ENCODE measurements at regions not wholly inside any gene's neighbourhood (a gene's known extent, or its start where the extent isn't known, plus 50 kb on each side); places are given as distances from the start of the nearest gene placed in this dataset.

DNA sequence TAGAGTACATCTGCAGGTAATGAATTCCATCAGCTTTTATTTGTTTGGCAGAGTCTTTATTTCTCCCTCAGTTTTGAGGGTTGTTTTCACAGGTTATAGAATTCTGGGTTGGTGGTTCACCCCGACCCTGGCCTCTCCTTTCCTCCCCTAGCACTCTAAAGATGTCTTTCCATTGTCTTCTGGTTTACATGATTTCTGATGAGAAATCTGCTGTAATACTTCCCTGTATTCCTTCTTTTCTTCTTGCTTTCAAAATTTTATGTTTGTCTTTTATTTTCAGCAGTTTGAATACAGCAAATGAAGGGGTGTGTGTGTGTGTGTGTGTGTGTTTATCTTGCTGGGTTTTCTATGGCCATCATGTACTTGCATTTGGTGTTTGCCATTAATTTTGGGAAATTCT is 312.0 kb upstream of the RPS23 start:
- no peak for TF ChIP-seq EZH2phosphoT487 (IDR thresholded peaks at IDR 0.05)
- TF ChIP-seq, protein P1, sequence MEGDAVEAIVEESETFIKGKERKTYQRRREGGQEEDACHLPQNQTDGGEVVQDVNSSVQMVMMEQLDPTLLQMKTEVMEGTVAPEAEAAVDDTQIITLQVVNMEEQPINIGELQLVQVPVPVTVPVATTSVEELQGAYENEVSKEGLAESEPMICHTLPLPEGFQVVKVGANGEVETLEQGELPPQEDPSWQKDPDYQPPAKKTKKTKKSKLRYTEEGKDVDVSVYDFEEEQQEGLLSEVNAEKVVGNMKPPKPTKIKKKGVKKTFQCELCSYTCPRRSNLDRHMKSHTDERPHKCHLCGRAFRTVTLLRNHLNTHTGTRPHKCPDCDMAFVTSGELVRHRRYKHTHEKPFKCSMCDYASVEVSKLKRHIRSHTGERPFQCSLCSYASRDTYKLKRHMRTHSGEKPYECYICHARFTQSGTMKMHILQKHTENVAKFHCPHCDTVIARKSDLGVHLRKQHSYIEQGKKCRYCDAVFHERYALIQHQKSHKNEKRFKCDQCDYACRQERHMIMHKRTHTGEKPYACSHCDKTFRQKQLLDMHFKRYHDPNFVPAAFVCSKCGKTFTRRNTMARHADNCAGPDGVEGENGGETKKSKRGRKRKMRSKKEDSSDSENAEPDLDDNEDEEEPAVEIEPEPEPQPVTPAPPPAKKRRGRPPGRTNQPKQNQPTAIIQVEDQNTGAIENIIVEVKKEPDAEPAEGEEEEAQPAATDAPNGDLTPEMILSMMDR (IDR thresholded peaks at IDR 0.05): no peak
- TF ChIP-seq EZH2 (IDR thresholded peaks at IDR 0.05): no peak
- Histone ChIP-seq H3K27ac (no peak overlapping the region), H3K36me3 (no peaks in the 10 kb centered on the region), H2AFZ (replicated peaks) (no peak overlapping the region), H3K9me3 (ENCODE audit: low read depth) (peaks cover 4% of the 10 kb centered on the region), H3K4me2 (no peak overlapping the region), H3F3A (ENCODE audit: low read depth) (peaks cover 9% of the 10 kb centered on the region), H3K79me2 (ENCODE audit: low read depth) (no peaks in the 10 kb centered on the region), H3K4me3 (no peak overlapping the region), H3K9ac (no peak overlapping the region), H3K4me1 (peaks cover 24% of the 10 kb centered on the region), H3K27me3 (no peaks in the 10 kb centered on the region), H4K20me1 (ENCODE audit: low read depth) (no peaks in the 10 kb centered on the region)
- H3K9me3 Mint-ChIP-seq: peaks cover 10% of the 10 kb centered on the region
- no peaks in the 10 kb centered on the region for H3K36me3 Mint-ChIP-seq
- DNase-seq (ENCODE audit: low spot score): no peak
- no peak overlapping the region for H3K27ac Mint-ChIP-seq
- peaks cover 15% of the 10 kb centered on the region for H3K4me1 Mint-ChIP-seq
- no peak overlapping the region for H3K4me3 Mint-ChIP-seq
- H3K27me3 Mint-ChIP-seq (ENCODE audit: insufficient read depth, low read depth): peaks cover 2% of the 10 kb centered on the region

DNA sequence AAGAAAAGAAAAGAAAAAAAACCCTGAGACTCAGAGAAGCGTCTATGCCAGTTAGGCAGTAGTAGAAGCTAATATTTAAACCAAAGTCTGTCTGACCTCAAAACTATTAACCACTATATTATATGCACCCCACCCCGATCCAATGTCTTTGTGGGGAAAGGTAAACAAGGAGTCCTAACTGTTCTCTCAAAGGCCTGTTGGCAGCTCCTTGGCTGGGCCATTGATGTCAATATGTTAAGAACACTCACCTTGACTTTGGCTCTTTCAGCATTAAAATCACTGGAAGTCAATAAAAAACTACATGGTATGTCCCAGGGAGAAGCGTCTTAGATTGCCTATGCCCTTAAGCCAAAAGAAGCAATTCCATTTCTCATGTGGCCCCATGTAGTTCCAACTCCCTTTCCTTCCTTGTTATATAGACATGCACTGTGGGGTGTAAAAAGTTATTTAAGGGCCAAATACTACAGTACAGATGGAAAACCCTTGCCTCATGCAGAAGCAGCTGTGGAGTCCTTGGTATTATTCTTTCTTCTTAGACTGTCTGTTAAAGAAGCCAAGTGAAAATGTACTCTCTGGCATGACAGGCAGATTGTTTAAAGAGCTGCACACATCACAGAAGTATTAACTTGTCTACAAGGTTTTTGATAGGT is 308.6 kb upstream of the RPS23 start:
- no peaks in the 10 kb centered on the region for H3K79me2 ChIP-seq (ENCODE audit: low read depth)
- H3F3A ChIP-seq (ENCODE audit: low read depth): peaks cover 9% of the 10 kb centered on the region
- H2AFZ ChIP-seq (replicated peaks): peak overlapping the region; percentile 100
- no peaks in the 10 kb centered on the region for H3K27me3 ChIP-seq
- peaks cover 4% of the 10 kb centered on the region for H3K9me3 ChIP-seq (ENCODE audit: low read depth)
- Mint-ChIP-seq H3K27me3 (ENCODE audit: insufficient read depth, low read depth) (peaks cover 2% of the 10 kb centered on the region), H3K27ac (no peak overlapping the region), H3K9me3 (peaks cover 28% of the 10 kb centered on the region), H3K4me3 (no peak overlapping the region), H3K4me1 (peaks cover 13% of the 10 kb centered on the region), H3K36me3 (no peaks in the 10 kb centered on the region)
- H4K20me1 ChIP-seq (ENCODE audit: low read depth): no peaks in the 10 kb centered on the region
- H3K27ac ChIP-seq: peak overlapping the region; percentile 73
- H3K9ac ChIP-seq: no peak overlapping the region
- peaks cover 24% of the 10 kb centered on the region for H3K4me1 ChIP-seq
- no peak for TF ChIP-seq EZH2phosphoT487 (IDR thresholded peaks at IDR 0.05)
- TF ChIP-seq, protein P1 (IDR thresholded peaks at IDR 0.05): no peak
- H3K4me3 ChIP-seq: no peak overlapping the region
- H3K36me3 ChIP-seq: no peaks in the 10 kb centered on the region
- DNase-seq (ENCODE audit: low spot score): no peak
- peak overlapping the region; percentile 51 for H3K4me2 ChIP-seq

DNA sequence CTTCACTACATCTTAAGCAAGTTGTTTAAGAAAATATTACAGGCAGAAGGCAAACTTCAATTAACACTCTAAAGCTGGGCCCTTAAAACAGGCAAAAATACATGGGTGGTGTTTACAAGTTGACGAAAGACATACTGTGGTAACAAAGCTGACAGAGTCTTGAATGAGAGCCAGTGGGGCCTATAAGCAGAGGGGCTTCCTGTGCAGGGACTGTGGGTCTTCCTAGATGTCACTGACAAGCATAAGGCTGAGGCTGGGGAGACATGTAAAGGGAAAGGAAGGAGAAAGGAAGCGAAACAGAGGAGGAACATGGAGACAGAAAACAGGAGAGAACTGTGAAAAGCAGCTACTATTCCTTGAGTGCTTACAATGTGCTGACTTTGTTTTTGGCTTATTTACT is 308.0 kb upstream of the RPS23 start:
- Histone ChIP-seq H3K9ac (no peak overlapping the region), H3K27ac (peak overlapping the region; percentile 73)
- TF ChIP-seq EZH2phosphoT487 (IDR thresholded peaks at IDR 0.05): no peak
- TF ChIP-seq, protein P1 (IDR thresholded peaks at IDR 0.05): no peak
- no peak for TF ChIP-seq EZH2 (IDR thresholded peaks at IDR 0.05)

More for the DNA sequence above, 308.0 kb upstream of the RPS23 start:
- no peak overlapping the region for H3K4me3 ChIP-seq
- peaks cover 24% of the 10 kb centered on the region for H3K4me1 ChIP-seq
- no peaks in the 10 kb centered on the region for H3K27me3 ChIP-seq
- H2AFZ ChIP-seq (replicated peaks): peak overlapping the region; percentile 100
- peaks cover 8% of the 10 kb centered on the region for H3K9me3 ChIP-seq (ENCODE audit: low read depth)
- Mint-ChIP-seq H3K4me1 (peaks cover 9% of the 10 kb centered on the region), H3K9me3 (peaks cover 24% of the 10 kb centered on the region), H3K27me3 (ENCODE audit: insufficient read depth, low read depth) (peaks cover 2% of the 10 kb centered on the region), H3K4me3 (no peak overlapping the region), H3K27ac (no peak overlapping the region), H3K36me3 (no peaks in the 10 kb centered on the region)
- DNase-seq (ENCODE audit: low spot score): peak; percentile 38
- no peaks in the 10 kb centered on the region for H3K36me3 ChIP-seq
- H4K20me1 ChIP-seq (ENCODE audit: low read depth): no peaks in the 10 kb centered on the region
- peaks cover 9% of the 10 kb centered on the region for H3F3A ChIP-seq (ENCODE audit: low read depth)
- no peaks in the 10 kb centered on the region for H3K79me2 ChIP-seq (ENCODE audit: low read depth)
- H3K4me2 ChIP-seq: peak overlapping the region; percentile 51
